VCaP (cell line): ENCODE measurements at regions not wholly inside any gene's neighbourhood (a gene's known extent, or its start where the extent isn't known, plus 50 kb on each side); places are given as distances from the start of the nearest gene placed in this dataset.

Source experiments
- H3K27ac ChIP-seq: fragments of 450-650 bp; 2 replicates; pipeline ENCODE4 v1.5.1; 2017
- CTCF ChIP-seq: fragments of 450-650 bp; conservative IDR thresholded peaks from 2 replicates; pipeline ENCODE4 v1.5.1; 2017; ENCODE audit warnings: mild to moderate bottlenecking, moderate library complexity

- no peak for TF ChIP-seq CTCF
- no peak overlapping the region for H3K27ac ChIP-seq
These were observed 595.8 kb downstream of the NLGN4X start for GRCh38 chrX:5632887-5633286.

- TF ChIP-seq CTCF: no peak
- H3K27ac ChIP-seq: no peak overlapping the region
These were observed 596.5 kb downstream of the NLGN4X start for GRCh38 chrX:5632061-5632614.

- TF ChIP-seq CTCF: no peak
- H3K27ac ChIP-seq: no peak overlapping the region
These were observed 611.0 kb downstream of the NLGN4X start for GRCh38 chrX:5617666-5618065.

- no peak for TF ChIP-seq CTCF
These were observed 633.1 kb downstream of the NLGN4X start for GRCh38 chrX:5595570-5595969.

GRCh38 chrX:5586726-5587125 lies 641.9 kb downstream of the NLGN4X start:
- no peak overlapping the region for H3K27ac ChIP-seq
- TF ChIP-seq CTCF: no peak

More at GRCh38 chrX:5595570-5595969, 633.1 kb downstream of the NLGN4X start:
- no peak overlapping the region for H3K27ac ChIP-seq

- TF ChIP-seq CTCF: no peak
- no peak overlapping the region for H3K27ac ChIP-seq
These were observed 653.3 kb downstream of the NLGN4X start for GRCh38 chrX:5575407-5575806.

GRCh38 chrX:5568934-5569333 lies 659.7 kb downstream of the NLGN4X start:
- no peak overlapping the region for H3K27ac ChIP-seq
- TF ChIP-seq CTCF: no peak
